Colonic mucosa (tissue), 4 donors: ENCODE measurements at regions not wholly inside any gene's neighbourhood (a gene's known extent, or its start where the extent isn't known, plus 50 kb on each side); places are given as distances from the start of the nearest gene placed in this dataset.

Source experiments
- DNase-seq: peaks from one replicate; pipeline ENCODE4 v3.0.0-alpha.2; 2020
- H3K27ac ChIP-seq: fragments of 200-600 bp; one replicate; pipeline ENCODE4 v1.8.0; 2021
- H3K27me3 ChIP-seq: fragments of 200-600 bp; one replicate; pipeline ENCODE4 v1.8.0; 2021
- H3K36me3 ChIP-seq: fragments of 200-600 bp; one replicate; pipeline ENCODE4 v1.8.0; 2021
- H3K4me1 ChIP-seq: fragments of 200-600 bp; one replicate; pipeline ENCODE4 v1.8.0; 2021; ENCODE audit warnings: mild to moderate bottlenecking
- H3K4me3 ChIP-seq: fragments of 200-600 bp; one replicate; pipeline ENCODE4 v1.8.0; 2021
- H3K9ac ChIP-seq, 2 donors: one replicate each; pipeline ENCODE4 v1.7.0; 2013; ENCODE audit warnings: control low read depth in 2 of 2, low read depth in 2 of 2, low read length in 2 of 2
- H3K9me3 ChIP-seq: fragments of 200-600 bp; one replicate; pipeline ENCODE4 v1.8.0; 2021
- intact Hi-C: fragments of 100-400 bp; cut with DNase I; formaldehyde crosslinking; loops from one replicate; pipeline ENCODE4 v1.14.1; 2022
- TF ChIP-seq, protein P1 (sequence below): fragments of 200-600 bp; IDR thresholded peaks from one replicate; pipeline ENCODE4 v1.8.0; 2022; ENCODE audit warnings: antibody characterized with exemption, mild to moderate bottlenecking
- donor health status: healthy.
- donor health status: DM: no; HTN: no; CAD: no.
- donor health status: DM: no; HTN: no; CAD: no.

DNA sequence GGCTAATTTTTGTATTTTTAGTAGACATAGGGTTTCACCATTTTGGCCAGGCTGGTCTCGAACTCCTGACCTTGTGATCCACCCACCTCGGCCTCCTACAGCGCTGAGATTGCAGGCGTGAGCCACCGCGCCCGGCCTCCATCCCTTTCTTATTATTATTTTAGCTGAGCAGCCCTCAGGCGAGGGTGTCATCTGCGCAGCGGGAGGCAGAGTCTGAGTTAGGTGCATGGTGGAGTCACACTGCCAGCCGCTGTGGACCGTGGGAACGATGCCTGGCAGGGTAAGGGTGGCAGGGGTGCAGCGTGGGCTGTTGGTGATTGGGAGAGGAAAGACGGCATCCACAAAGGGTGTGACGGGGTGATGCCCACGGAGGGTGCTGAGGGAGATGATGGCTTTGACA is 491.8 kb upstream of the FAT1 start:
- no peak overlapping the region for H3K27ac ChIP-seq
- no peaks in the 10 kb centered on the region for H3K9me3 ChIP-seq
- H3K4me1 ChIP-seq, result no peaks in the 10 kb centered on the region
- TF ChIP-seq, protein P1, sequence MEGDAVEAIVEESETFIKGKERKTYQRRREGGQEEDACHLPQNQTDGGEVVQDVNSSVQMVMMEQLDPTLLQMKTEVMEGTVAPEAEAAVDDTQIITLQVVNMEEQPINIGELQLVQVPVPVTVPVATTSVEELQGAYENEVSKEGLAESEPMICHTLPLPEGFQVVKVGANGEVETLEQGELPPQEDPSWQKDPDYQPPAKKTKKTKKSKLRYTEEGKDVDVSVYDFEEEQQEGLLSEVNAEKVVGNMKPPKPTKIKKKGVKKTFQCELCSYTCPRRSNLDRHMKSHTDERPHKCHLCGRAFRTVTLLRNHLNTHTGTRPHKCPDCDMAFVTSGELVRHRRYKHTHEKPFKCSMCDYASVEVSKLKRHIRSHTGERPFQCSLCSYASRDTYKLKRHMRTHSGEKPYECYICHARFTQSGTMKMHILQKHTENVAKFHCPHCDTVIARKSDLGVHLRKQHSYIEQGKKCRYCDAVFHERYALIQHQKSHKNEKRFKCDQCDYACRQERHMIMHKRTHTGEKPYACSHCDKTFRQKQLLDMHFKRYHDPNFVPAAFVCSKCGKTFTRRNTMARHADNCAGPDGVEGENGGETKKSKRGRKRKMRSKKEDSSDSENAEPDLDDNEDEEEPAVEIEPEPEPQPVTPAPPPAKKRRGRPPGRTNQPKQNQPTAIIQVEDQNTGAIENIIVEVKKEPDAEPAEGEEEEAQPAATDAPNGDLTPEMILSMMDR, result no peak
- intact Hi-C loops, result no loop called here
- H3K9ac ChIP-seq, result no peak overlapping the region
- no peaks in the 10 kb centered on the region for H3K27me3 ChIP-seq
- no peak overlapping the region for H3K4me3 ChIP-seq
- no peaks in the 10 kb centered on the region for H3K36me3 ChIP-seq
- no peak for DNase-seq

DNA sequence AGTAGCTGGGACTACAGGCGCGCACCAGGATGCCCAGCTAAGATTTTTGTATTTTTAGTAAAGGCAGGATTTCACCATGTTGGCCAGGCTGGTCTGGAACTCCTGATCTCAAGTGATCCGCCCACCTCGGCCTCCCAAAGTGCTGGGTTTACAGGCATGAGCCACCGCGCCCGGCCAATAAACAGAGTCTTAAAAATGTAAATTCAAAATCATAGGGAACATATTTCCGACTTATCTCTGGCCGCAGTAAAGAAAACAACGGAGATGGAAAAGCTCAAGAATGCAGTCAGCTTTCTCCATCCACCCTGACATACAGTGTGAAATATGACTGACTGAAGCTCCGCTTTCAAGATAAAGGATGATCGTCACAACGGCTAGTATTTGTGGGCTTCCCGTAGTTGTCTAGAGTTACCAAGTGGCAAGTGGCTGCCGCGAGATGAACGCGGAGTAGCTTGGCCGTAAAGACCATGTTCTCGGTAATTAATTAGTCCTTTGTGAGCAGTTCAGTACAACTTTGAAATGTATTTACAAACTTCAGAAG is 495.1 kb upstream of the FAT1 start:
- no peak for DNase-seq
- no peaks in the 10 kb centered on the region for H3K4me1 ChIP-seq
- no peak overlapping the region for H3K27ac ChIP-seq
- no peak overlapping the region for H3K4me3 ChIP-seq
- no peaks in the 10 kb centered on the region for H3K9me3 ChIP-seq
- H3K9ac ChIP-seq, result no peak overlapping the region
- intact Hi-C loops, result no loop called here
- no peaks in the 10 kb centered on the region for H3K36me3 ChIP-seq
- no peaks in the 10 kb centered on the region for H3K27me3 ChIP-seq
- TF ChIP-seq, protein P1, result no peak

DNA sequence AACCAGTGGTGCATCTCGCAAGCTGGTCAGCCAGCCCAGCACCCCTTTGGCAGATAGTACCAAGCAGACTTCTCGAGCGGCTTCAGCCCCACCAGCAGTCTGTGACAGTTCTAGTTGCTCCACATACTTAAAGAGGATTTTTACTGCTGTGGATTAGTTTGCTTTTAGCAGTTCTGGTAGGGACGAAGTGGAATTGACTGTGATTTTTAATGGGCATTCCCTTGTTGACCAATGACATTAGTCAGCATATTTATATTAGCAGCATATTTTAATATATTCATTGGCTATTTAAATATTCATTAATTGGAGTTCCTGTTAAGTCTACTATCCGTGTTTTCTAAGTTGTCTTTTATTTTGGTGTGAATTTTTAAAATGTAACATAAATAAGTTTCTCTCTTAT is 500.9 kb upstream of the FAT1 start:
- Histone ChIP-seq H3K9me3 (no peaks in the 10 kb centered on the region), H3K4me3 (no peak overlapping the region), H3K9ac (no peak overlapping the region), H3K27me3 (no peaks in the 10 kb centered on the region), H3K36me3 (no peaks in the 10 kb centered on the region), H3K27ac (no peak overlapping the region), H3K4me1 (no peaks in the 10 kb centered on the region)
- no peak for DNase-seq
- intact Hi-C loops, result no loop called here
- TF ChIP-seq, protein P1, result no peak

DNA sequence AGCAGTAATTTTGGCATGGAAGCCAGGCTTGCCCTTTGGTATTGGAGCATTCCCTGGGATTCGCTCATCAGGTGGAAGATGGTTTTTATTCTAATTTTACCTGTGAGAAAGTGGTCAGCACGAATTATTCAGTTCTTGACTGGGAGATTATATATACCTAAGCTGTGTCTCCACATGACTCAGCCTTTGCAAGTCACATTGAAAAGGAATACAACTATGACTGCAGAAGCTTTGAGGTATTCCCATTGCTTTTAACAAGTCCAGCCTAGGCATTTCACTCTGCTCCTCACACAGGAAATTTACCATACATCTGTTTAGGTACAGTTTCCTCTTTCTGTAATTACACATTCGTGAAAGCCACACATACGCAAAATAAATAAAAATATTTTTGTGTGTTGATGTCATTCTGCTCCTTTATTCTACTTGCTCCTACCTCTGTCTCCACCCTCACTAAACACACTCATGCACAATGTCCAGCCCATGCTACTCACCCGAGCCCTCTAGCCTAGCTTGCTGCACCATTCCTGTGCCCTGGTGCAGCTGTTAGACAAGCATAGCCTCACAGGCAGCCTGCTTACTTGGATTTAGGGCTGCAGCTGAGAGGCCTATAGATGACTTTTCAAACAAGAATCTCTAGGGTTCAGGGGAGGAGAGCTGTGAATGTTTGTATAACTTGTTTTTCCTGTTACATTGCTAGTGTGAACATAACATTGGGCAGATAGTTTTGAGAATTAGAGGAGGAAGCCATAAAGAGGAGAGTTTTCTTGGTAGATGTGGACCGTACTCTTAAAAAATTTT is 504.4 kb upstream of the FAT1 start:
- Histone ChIP-seq H3K4me3 (no peak overlapping the region), H3K36me3 (no peaks in the 10 kb centered on the region), H3K9me3 (no peaks in the 10 kb centered on the region), H3K27me3 (no peaks in the 10 kb centered on the region), H3K4me1 (no peaks in the 10 kb centered on the region), H3K9ac (no peak overlapping the region), H3K27ac (no peak overlapping the region)
- DNase-seq, result no peak
- TF ChIP-seq, protein P1, result no peak
- intact Hi-C loops, result no loop called here

DNA sequence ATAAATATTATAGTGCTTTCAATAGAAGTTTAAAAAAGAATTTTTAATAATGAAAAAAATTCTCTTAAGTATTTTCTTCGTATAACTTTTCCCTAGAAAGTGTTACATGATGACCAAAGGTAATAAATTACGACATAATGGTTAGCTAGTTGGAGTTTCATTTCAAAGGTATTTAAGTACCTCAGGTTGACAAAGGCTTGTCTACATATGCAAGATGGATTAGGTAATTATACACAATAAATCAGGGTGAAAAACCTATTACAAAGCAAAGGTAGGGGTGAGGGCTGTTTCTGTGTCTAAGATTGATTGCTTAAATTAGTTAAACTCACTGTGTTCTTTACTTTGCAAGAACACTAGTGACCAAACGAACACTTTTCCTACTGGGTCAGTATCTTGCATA is 508.5 kb upstream of the FAT1 start:
- intact Hi-C loops, result no loop called here
- TF ChIP-seq, protein P1, result no peak
- Histone ChIP-seq H3K9me3 (no peaks in the 10 kb centered on the region), H3K27me3 (no peaks in the 10 kb centered on the region), H3K36me3 (no peaks in the 10 kb centered on the region), H3K9ac (no peak overlapping the region), H3K27ac (no peak overlapping the region), H3K4me3 (no peak overlapping the region), H3K4me1 (no peaks in the 10 kb centered on the region)
- no peak for DNase-seq
